KMS-11 (cell line): ENCODE measurements at regions not wholly inside any gene's neighbourhood (a gene's known extent, or its start where the extent isn't known, plus 50 kb on each side); places are given as distances from the start of the nearest gene placed in this dataset.

Experiments used
- H2AFZ ChIP-seq: fragments of 200-600 bp; sonication (generic); 2 replicates; pipeline ENCODE4 v1.6.1; 2016; ENCODE audit warnings: antibody characterized with exemption, mixed run types, low read depth
- H3K27ac ChIP-seq: fragments of 200-600 bp; sonication (generic); 2 replicates; pipeline ENCODE4 v1.6.1; 2016; ENCODE audit warnings: mild to moderate bottlenecking, mixed run types
- H3K27me3 ChIP-seq: fragments of 200-600 bp; sonication (generic); 2 replicates; pipeline ENCODE4 v1.6.1; 2017; ENCODE audit warnings: mild to moderate bottlenecking, low read depth, mixed run types, moderate library complexity; ENCODE audit not compliant: insufficient read depth
- H3K36me3 ChIP-seq: fragments of 200-600 bp; sonication (generic); 2 replicates; pipeline ENCODE4 v1.6.1; 2017; ENCODE audit warnings: mild to moderate bottlenecking, mixed run types; ENCODE audit not compliant: insufficient read depth
- H3K4me1 ChIP-seq: fragments of 200-600 bp; sonication (generic); 2 replicates; pipeline ENCODE4 v1.6.1; 2016; ENCODE audit warnings: mild to moderate bottlenecking, low read depth, mixed run types; ENCODE audit not compliant: poor library complexity, severe bottlenecking
- H3K4me2 ChIP-seq: fragments of 200-600 bp; sonication (generic); 2 replicates; pipeline ENCODE4 v1.7.0; 2016; ENCODE audit warnings: mild to moderate bottlenecking, mixed run types
- H3K4me3 ChIP-seq: fragments of 200-600 bp; sonication (generic); IDR thresholded peaks from 2 replicates; pipeline ENCODE4 v1.6.1; 2017; ENCODE audit warnings: low read depth, low read length, mixed read lengths; ENCODE audit not compliant: insufficient read depth
- H3K79me2 ChIP-seq: fragments of 200-600 bp; sonication (generic); 2 replicates; pipeline ENCODE4 v1.6.1; 2016; ENCODE audit warnings: low read depth, mixed run types; ENCODE audit not compliant: insufficient read depth
- H3K9ac ChIP-seq: fragments of 200-600 bp; sonication (generic); 2 replicates; pipeline ENCODE4 v1.6.1; 2016; ENCODE audit warnings: mild to moderate bottlenecking, mixed run types
- H4K20me1 ChIP-seq: fragments of 200-600 bp; sonication (generic); 2 replicates; pipeline ENCODE4 v1.6.1; 2016; ENCODE audit warnings: mild to moderate bottlenecking, mixed run types; ENCODE audit not compliant: insufficient read depth
- TF ChIP-seq, protein P1 (sequence below): fragments of 200-600 bp; sonication (generic); conservative IDR thresholded peaks from 2 replicates; pipeline ENCODE4 v1.6.1; 2017; ENCODE audit warnings: low read depth, mild to moderate bottlenecking, antibody characterized with exemption, low read length, moderate library complexity, mixed read lengths

DNA sequence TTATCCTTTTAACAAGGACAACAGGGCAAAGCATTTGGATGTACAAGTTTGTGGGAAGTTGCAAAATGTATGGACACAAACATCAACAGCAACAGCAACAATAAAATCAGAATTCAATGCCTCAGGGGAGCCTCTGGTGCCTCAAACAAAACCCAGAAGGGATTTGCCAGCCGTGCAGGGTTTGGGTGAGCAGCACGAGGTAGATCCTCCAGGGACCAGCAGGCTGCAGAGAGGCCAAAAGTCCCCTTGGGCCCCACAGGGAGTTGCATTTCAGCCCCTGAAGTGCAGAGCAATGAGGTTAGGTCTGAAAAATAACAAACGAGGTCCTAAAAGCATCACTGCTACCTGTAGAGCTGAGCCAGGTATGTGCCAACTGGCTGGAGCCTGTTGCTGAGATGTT, 51.7 kb upstream of the CPXM2 start:
- H2AFZ ChIP-seq, result no peak overlapping the region
- no peak overlapping the region for H3K4me2 ChIP-seq
- no peak overlapping the region for H3K27ac ChIP-seq
- no peak overlapping the region for H3K4me3 ChIP-seq
- TF ChIP-seq, protein P1, sequence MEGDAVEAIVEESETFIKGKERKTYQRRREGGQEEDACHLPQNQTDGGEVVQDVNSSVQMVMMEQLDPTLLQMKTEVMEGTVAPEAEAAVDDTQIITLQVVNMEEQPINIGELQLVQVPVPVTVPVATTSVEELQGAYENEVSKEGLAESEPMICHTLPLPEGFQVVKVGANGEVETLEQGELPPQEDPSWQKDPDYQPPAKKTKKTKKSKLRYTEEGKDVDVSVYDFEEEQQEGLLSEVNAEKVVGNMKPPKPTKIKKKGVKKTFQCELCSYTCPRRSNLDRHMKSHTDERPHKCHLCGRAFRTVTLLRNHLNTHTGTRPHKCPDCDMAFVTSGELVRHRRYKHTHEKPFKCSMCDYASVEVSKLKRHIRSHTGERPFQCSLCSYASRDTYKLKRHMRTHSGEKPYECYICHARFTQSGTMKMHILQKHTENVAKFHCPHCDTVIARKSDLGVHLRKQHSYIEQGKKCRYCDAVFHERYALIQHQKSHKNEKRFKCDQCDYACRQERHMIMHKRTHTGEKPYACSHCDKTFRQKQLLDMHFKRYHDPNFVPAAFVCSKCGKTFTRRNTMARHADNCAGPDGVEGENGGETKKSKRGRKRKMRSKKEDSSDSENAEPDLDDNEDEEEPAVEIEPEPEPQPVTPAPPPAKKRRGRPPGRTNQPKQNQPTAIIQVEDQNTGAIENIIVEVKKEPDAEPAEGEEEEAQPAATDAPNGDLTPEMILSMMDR, result no peak
- no peaks in the 10 kb centered on the region for H3K79me2 ChIP-seq
- H3K9ac ChIP-seq, result no peak overlapping the region
- H3K4me1 ChIP-seq, result no peaks in the 10 kb centered on the region
- H3K27me3 ChIP-seq, result no peaks in the 10 kb centered on the region
- no peaks in the 10 kb centered on the region for H3K36me3 ChIP-seq
- H4K20me1 ChIP-seq, result no peaks in the 10 kb centered on the region

DNA sequence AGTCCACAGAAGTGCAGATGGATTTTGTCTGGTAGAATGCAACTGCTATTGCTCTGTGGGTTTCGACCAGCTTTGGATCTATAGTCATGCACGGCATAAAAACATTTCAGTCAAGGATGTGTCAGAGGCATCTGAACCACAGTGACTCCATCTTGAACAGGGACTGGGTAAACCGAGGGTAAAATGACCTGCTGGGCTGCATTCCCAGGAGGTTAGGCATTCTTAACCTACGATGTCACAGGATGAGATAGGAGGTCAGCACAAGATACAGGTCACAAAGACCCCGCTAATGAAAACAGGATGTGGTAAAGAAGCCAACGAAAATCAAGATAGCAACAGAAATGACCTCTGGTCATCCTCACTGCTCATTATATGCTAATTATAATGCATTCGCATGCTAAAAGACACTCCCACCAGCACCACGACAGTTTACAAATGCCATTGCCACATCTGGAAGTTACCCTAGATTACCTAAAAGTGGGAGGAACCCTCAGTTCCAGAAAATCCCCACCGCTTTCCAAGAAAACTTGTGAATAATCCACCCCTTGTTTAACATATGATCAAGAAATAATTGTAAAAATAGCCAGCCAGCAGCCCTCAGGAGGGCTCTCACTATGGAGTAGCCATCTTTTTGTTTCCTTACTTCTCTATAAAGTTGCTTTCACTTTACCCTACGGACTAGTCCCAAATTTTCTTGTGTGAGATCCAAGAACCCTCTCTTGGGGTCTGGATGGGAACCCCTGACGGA, 50.7 kb upstream of the CPXM2 start:
- Histone ChIP-seq H3K36me3 (no peaks in the 10 kb centered on the region), H3K4me1 (no peaks in the 10 kb centered on the region), H3K27me3 (no peaks in the 10 kb centered on the region), H3K27ac (no peak overlapping the region), H2AFZ (no peak overlapping the region), H4K20me1 (no peaks in the 10 kb centered on the region), H3K9ac (no peak overlapping the region), H3K79me2 (no peaks in the 10 kb centered on the region), H3K4me3 (no peak overlapping the region), H3K4me2 (no peak overlapping the region)
- TF ChIP-seq, protein P1, result no peak
